GM18499 (cell line): ENCODE measurements at regions not wholly inside any gene's neighbourhood (a gene's known extent, or its start where the extent isn't known, plus 50 kb on each side); places are given as distances from the start of the nearest gene placed in this dataset.

Experiments
- ATAC-seq: cut with Tn5 transposase; IDR thresholded peaks from one replicate; pipeline ENCODE4 v1.9.1; 2021; ENCODE audit warnings: moderate number of reproducible peaks; ENCODE audit not compliant: insufficient read depth, unreplicated experiment

- peak; percentile 64 for ATAC-seq
Measured at GRCh38 chr10:75294866-75295701, 59.3 kb upstream of the COMTD1 start.

- ATAC-seq: no peak
Measured at GRCh38 chr10:75294518-75294865, 58.7 kb upstream of the COMTD1 start.

GRCh38 chr10:75294031-75294437 lies 58.3 kb upstream of the COMTD1 start:
- ATAC-seq: no peak

- ATAC-seq: no peak
Measured at GRCh38 chr10:75293446-75293820, 57.7 kb upstream of the COMTD1 start.

- no peak for ATAC-seq
Measured at GRCh38 chr10:75292794-75293445, 57.2 kb upstream of the COMTD1 start.

- ATAC-seq: no peak
Measured at GRCh38 chr10:75291805-75292204, 56.0 kb upstream of the COMTD1 start.

GRCh38 chr10:75288140-75288711 lies 52.5 kb upstream of the COMTD1 start:
- ATAC-seq: no peak

- no peak for ATAC-seq
Measured at GRCh38 chr10:75287697-75288096, 51.9 kb upstream of the COMTD1 start.

- ATAC-seq: no peak
Measured at GRCh38 chr10:75286901-75287300, 51.1 kb upstream of the COMTD1 start.
